Smooth muscle cell of the brain vasculature (primary cell): ENCODE measurements at regions not wholly inside any gene's neighbourhood (a gene's known extent, or its start where the extent isn't known, plus 50 kb on each side); places are given as distances from the start of the nearest gene placed in this dataset.

Experiments
- DNase-seq: peaks from one replicate; pipeline ENCODE4 v3.0.0-alpha.2; 2012; ENCODE audit warnings: low read depth, low spot score

DNA sequence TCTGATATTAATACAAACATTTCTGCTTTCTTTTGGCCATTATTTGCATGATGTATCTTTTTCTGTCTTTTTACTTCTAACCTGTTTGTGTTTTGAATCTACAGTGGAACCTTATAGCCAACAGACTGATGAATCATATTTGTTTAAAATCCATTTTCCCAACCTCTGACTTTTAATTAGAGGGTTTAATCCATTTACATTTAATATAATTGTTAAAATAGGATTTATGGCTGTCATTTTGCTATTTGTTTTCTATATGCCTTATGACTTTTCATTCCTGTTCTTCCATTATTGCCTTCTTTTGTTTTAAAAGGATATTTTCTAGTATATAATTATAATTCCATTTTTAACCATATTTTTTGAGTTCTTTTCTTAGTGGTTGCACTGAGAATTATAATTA lies 286.1 kb downstream of the ZNF621 start:
- no peak for DNase-seq

DNA sequence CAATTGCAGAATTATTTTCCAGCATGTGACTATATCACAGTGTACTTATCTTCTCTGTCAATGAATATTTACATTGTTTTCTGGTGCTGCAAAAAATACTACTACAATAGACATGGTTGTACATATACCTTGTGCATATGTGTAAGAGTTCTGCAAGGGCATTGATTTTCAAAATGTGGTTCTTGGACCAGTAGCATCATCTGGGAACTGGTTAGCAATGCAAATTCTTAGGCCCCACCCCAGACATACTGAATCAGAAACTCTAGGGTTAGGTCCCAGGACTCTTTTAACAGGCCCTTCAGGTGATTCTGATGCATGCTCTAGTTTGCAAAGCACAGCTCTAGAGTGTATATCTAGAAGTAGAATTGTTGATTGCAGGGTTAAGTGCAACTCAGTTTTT lies 292.3 kb downstream of the ZNF621 start:
- no peak for DNase-seq

DNA sequence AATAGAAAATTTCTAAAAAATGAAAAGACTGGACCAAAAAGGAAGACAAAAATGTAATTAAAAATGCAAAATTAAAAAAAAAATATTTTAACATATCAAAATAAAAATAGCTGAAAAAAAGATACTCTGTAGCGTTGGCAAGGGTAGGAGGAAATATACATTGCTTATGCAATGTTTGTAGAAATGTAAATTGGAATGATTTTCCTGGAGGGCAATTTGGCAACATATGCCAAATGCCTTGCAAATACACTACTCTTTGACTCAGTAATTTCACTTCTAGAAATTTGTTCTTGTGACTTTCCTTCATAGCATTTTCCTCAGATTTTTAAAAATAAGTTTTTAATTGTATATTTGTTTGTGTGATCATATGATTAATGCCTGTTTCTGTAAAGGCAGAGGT lies 296.6 kb downstream of the ZNF621 start:
- DNase-seq = no peak

DNA sequence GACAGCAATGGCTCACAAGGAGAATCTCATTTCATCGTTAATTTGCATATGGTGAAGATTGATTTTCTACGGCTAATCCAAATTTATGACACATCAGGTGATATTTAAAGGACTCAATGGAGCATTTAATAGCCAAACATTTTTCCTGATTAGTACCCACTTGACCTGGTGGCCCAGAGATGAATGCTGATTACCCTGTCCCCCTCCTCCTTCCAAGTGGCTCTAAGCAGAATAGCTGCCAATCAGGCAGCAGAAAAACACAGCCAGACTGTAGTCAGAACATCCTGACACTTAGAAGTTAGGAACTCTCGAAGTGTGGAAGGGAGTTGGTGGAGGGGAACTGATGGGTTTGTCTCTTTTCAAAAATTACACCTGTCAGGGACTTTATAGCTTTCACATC lies 302.5 kb downstream of the ZNF621 start:
- DNase-seq = no peak

DNA sequence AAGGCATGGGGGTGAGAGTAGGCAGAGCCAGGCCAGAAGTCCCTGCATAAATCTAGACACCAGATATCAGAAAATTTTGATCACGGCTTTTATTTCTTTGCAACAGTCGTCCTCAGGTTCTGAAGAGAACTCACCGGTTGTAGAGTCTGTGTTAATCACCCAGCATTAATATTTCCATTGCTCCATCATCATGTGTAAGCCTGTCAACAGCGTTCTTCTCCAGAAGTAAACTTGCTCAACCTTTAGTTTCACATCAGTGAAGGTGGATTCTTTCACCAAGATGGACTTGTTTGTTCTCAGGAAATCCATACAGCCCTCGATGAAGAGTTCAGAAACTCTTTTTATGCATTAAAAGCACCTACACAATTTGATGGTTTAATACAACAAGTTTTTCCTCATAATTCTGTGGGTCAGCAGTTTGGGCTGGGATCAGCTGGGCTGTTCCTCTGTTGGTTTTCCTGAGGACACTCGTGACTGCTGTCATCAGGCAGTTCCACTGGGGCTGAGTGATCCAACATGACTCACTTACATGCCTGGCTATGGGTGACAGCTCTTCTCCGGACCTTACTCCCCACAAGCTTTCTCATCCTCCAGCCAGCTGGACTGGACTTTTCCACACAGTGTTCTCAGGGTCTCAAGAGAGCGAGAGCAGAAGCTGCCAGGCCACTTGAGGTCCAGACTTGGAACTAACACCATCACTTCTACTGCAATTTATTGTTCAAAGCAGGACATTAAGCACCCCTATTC lies 303.4 kb downstream of the ZNF621 start:
- DNase-seq = no peak

DNA sequence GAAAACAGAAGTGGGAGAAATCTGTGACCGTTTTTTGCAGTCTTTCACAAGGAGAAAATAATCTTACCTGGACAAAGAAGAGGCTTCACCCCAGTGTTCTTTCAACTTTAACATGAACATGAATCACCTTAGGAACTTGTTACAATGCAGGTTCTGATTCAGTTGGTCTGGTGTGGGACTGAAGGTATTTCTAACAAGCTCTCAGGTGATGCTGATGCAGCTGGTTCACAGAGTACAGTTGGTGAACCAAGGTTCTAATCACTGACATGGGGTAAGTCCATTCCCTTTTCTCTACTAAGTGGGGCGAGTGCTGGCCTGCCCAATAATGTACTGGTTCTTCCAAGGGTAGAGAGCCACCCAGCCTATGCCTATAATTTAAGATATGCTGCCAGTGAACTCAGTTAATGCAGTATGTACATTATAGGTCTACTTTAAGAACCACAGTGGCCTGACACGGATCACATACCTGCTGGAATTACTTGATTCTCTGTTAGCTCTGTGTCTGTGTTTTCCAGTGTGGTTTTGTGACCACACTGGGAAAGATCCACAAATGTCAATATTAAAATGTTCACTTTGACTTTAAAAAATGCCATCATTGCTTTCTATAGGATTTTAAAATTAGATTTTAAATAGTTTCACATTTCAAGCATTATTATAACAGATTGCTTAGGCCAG lies 304.1 kb downstream of the ZNF621 start:
- no peak for DNase-seq

DNA sequence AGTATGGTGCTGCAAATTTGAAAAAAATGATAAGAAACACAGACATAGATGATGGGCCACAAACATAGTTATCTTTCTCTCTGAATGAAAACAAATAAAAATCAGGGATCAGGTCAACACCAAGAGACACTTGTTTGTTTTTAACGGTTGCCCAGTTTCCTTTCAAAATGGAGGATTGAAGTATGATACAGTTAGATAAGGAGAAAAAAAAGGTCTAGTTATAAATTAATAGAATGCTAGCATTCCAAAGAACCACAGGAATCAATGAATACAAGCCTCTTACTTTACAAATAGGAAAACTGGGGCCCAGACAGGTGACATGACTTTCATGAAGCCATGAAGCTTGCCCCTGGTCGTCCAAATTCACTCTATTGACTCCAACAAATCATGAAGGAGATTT lies 305.1 kb downstream of the ZNF621 start:
- DNase-seq = no peak

DNA sequence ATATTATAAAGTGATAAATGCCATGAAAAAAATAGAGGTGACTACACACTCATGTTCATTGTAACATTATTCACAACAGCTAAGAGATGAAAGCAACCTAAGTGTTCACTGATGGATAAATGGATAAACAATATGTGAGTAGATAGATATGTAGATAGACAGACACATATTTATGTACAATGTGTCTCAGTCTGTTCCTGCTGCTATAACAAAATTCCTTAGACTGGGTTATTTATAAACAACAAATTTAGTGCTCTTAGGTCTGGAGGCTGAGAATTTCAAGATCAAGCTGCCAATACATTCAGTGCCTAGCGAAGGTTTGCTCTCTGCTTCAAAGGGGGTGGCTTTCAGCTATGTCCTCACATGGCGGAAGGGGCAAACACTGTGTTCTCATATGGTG lies 312.5 kb downstream of the ZNF621 start:
- no peak for DNase-seq

DNA sequence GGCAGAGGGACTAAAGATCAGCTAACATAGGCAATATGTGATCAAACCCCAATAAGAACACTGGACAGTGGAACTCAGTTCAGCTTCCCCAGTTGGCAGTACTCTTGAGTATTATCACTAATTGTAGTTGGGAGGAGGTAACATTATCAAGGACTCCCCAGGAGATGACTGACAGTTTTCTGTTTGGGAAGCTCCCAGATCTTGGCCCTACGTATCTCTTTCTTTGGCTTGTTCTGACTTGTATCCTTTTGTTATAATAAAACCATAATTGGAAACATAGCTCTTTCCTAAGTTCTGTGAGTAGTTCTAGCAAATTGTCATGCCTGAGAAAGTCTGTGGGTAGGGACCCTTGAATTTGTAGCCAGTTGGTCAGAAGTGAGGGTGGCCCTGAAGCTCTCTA lies 316.4 kb downstream of the ZNF621 start:
- DNase-seq = no peak

DNA sequence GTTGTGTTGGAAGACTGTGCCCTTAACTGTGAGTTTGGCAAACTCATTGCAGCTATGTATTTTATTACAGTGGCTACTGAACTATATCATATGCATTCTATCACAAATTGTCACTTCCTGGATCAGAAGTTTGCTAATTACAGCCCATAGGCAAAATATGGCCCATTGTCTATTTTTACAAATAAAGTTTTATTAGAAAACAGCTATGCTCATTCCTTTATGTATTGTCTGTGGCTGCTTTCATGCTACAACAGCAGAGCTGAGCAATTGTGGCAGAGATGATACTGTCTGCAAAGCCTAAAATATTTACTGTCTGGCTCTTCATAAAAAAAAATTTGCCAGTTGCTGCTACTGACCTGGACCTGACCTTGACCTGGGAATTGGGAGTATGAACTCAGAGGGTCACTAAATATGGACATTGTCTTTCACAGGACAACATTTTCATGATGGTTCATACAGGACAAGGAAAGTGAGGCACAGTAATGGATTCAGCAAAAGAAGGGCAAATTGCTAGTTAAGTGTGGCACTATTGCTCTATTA lies 316.9 kb downstream of the ZNF621 start:
- no peak for DNase-seq

DNA sequence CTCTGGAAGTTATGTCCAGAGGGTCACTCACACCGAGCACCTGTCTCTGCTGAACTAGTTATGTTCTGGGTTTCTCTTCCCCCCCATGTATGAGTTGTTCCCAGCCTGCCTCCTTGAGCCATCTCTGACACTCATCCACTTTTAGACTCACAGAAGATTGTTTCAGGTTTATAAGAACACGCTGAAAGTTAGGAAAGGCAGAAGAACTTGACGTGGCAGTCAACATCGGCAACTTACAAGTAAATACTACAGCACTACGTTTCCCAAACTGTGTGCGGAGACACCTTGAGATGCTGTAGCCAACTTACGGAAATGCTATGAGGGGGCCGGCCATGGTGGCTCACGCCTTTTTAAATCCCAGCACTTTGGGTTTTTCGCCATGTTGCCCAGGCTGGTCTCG lies 318.0 kb downstream of the ZNF621 start:
- no peak for DNase-seq

DNA sequence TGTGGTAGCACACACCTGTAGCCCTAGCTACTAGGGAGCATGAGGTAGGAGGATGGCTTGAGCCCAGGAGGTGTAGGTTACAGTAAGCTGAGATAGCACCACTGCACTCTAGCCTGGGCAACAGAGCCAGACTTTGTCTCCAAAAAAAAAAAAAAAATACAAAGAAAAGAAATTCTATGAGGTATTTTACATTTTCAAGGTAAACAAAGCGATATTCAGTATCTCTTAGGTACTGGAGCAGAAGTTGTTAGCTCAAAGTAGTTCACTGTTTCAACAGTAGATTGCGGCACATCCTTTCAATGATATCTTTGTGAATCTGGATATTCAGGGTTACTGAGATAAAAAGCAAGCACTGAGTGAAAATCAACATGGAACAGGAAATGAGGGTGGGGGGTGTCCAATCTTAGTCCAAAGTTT lies 318.5 kb downstream of the ZNF621 start:
- no peak for DNase-seq

DNA sequence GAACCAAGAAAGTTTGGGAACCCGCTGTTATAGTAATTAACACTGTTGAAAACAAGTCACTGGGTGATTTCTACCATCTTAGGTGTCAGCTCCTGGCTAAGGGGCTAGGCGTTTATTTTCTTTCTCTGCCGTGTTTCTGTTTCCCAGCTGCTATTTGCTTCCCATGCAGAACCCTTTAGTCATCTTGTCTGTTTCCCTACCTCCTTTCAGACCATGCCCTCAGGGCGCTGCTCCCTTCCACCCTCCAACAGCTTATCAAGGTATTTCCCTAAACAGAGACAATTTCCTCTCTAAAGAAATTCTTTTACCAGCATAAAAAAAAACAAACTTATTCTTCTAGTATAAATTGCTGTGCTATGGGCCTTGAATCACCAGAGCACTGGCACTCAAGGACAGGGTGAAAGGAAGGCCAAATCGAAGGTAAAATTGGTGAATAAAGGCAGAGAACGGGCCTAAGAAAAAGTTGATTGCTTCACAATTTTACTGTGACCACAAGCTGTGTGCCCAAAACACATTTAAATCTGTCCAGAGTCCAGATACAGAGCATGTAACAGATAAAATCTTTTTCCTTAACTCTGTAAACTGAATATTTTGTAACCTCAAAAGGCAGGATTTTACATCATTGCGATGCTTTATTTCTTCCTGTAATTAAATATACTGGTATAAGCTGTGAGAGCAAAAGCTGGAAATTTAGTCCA lies 319.2 kb downstream of the ZNF621 start:
- DNase-seq = no peak

DNA sequence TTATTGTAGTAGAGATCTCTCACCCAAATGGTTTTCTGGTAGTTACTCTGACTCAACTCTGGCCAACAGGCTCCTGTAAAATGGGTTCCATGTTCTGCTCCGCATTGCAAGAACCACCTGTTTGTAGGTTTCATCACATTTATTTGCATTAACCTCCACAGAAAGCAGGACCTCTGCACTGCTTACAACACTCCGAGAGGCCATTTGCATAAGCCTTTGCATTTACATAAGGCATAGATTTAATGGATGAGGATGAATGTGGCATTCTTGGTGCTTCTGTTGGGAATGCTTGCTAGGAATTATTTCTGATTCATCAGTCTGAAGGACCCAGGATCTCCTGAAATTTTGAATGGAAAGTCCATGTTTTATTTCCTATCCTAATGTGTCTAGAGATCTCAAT lies 320.1 kb downstream of the ZNF621 start:
- DNase-seq = no peak

DNA sequence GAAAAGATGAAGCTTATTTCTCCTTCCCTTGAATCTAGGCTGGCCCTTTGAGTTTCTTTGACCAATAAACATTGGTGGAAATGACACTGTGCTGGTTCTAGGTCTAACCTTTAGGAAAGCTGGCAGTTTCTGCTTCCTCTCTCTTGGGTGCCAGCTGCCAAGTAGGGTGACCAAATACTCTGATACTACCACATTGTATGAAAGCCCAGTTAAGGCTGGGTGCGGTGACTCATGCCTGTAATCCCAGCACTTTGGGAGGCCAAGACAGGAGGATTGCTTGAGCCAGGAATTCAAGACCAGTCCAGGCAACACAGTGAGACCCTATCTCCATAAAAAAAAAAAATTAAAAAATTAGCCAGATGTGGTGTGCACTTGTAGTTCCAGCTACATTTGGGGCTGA lies 320.7 kb downstream of the ZNF621 start:
- DNase-seq = no peak

DNA sequence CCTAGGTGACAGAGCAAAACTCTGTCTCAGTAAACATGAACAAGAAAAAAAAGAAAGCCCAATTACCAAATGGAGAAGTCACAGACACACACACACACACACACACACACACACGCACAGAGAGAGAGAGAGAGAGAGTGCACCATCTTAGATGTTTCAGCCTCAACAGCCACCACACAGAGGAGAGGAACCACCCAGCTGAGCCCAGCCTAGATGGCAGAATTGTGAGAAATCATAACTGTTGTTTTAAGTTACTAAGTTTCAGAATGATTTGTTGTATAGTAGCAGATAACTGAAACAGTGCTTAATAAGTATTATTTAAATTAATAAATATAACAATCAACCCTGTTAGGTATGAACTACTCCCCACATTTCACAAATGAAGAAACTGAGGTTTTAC lies 321.2 kb downstream of the ZNF621 start:
- no peak for DNase-seq

DNA sequence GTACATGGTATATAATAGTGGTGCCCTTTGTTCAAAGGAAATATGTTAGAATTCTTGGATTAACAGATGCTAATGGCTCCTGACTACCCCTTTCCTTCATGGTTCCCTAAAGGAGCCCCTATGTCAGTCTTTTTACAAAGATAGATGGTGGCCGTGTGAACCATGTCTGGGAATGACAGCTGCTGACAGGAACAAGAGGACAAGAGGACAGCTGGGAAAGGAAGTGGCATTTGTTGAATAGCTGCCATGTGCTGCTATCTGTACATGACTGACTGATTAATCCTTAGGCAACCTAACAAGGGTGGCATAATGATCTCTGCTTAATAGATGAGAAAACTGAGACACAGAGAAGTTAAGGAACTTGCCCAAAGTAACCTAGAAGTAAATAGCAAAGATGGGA lies 321.7 kb downstream of the ZNF621 start:
- no peak for DNase-seq

DNA sequence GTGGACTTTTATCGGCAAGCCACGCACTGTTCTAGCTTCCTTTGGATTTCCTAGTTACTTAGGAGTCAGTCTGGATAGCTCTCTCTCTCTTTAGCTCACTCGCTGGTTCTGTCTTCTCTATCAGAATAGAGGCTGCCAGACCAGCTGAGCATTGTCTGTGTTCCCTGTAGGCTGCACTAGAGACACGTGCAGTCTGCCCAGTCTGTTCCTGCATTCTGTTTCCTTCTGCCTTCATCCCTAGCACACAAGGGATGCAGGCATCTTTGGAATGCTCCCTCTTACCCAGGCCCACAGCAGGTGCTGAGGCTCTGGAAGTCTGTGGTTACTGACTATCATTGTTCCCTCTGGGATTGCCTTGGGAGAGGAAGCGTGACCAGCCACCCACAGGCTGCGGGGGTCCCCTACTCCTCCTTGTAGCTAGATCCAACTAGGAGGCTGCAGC lies 322.8 kb downstream of the ZNF621 start:
- DNase-seq = peak; percentile 79

DNA sequence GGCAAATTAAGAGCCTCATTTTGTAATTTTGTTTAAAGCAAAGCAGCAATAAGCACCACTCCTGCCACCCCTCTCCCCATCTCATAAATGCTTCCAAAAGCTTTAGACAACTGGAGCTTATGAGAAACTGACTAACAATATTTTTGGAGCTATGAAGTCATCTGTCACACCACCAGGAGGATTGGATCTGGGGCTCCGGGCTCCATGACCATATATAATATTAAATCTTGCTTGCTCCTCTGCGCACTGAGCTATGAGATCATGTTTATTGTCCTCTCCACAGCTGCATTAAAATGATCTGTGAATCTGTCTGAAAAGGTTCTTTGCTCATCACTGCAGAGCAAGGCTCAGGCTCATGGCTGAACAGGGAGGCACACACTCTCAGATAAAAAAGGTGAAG lies 323.7 kb downstream of the ZNF621 start:
- DNase-seq = no peak

DNA sequence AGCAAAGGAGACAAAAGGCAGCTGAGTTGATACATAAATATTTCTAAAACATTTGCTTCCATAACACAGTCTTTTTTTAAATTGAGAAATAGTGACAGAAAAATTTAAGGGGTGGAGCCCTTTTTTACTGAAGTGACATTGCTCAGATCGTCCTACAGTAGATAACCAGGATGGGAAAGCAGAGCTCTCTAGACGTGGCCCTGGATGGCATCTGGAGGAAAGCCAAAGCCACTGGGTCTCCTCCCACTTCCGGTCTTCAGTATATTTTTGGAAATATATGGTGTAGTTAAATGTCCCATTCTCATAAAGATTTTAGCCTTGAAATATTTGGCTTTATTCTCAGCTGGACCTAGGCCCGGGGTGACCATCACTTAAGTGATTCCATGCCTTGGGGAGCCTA lies 326.1 kb downstream of the ZNF621 start:
- DNase-seq = no peak

DNA sequence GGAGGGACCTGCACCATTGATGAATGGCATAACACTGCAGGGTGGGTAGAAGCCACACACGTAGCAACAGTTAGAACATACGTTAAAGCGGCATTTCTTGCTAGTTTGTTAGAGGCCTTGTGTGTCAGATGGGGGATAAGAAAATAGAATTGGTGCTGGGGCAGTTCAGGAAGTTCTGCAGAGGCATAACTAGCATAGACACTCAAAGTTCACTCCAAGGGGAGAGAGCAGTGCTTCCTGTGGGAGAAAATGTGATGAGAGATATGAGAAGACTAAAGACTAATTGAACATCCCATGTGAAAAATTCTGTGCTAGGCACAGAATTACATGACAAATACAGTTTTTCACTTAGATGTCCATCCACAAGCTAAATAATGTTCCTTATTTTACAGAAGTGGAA lies 327.1 kb downstream of the ZNF621 start:
- DNase-seq = no peak

DNA sequence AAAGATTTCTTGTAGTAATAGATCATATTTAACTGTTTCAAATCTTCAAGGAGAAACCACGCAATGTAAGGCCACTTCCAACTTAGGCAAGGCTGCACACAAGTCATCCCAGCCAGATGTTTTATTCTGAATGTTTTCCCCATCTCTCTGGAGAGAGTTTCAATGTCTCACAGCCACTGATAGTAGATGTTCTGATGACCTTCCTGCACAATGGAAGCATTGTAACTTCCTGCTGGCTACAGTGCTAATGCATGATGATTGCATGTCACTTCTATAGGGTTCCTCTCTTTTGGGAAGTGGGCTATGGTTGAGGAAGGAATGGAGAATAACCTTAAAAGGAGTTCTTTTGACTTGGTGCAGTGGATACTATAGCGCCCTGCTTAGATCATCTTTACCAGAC lies 328.0 kb downstream of the ZNF621 start:
- DNase-seq = no peak

DNA sequence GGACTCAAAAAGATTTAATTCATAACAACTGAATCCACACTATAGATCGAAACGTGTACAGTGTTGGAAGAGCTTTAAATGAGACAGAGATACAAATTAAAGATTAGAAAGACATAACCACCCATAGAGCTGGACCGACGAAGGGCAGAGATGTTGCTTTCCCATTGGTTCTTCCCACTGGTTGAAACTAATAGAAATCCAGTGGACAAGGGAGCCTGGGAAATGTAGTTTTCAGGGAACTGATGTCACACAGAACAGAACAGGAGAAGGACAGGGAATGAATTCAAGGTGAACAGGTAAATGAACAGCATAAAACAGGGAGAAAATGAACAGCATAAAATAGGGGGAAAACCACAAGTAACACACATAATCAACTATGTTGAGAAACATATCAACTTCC lies 328.7 kb downstream of the ZNF621 start:
- no peak for DNase-seq
